SW480 (cell line): ENCODE measurements at regions not wholly inside any gene's neighbourhood (a gene's known extent, or its start where the extent isn't known, plus 50 kb on each side); places are given as distances from the start of the nearest gene placed in this dataset.

Experiments
- DNase-seq: peaks from one replicate; pipeline ENCODE4 v3.0.0-alpha.2; 2016; ENCODE audit warnings: low spot score

- DNase-seq: no peak
Observed at GRCh38 chr4:14636563-14636962, 365.7 kb upstream of the CPEB2 start.

DNA sequence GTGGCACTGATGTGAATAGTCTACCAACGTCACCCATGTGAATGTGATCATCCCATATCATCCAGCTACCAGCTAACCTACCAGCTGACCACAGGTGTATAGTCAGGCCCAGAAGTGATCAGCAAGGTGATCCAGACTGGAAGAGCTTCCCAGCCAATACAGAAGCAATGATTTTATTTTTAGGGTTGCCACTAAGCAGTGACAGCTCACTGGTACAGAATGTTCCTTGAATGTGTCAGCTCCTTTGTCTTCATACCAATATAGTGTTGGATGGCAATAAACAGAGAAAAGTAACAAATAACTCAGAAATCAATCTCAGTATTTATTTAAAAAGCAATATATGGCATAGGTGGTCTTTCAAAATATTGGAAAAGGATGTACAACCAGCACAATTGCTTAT is 361.8 kb upstream of the CPEB2 start:
- DNase-seq: no peak

GRCh38 chr4:14641871-14642270 is 360.4 kb upstream of the CPEB2 start:
- DNase-seq: no peak

GRCh38 chr4:14644580-14645282 is 357.6 kb upstream of the CPEB2 start:
- DNase-seq: no peak

- no peak for DNase-seq
Observed at GRCh38 chr4:14646831-14647230, 355.4 kb upstream of the CPEB2 start.

- DNase-seq: no peak
Observed at GRCh38 chr4:14650127-14650526, 352.2 kb upstream of the CPEB2 start.

- no peak for DNase-seq
Observed at GRCh38 chr4:14652522-14652921, 349.8 kb upstream of the CPEB2 start.

DNA sequence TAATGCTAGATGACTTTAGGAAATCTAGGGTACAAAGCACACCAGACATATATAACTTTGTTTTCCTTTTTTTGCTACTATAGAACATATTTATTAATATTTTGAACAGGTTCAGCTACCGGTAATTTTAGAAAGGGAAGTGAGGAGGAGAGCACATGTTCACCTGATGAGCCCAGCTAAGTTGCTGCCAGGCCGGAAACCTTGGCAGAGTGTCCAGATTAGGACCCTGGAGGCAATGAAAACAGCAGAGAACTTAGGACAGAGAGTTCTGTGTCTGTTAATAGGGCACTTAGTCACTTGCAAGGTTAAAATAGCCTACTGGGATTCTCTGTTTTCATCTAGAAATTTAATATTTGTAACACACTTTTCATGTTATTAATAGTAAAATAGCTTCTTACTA is 348.9 kb upstream of the CPEB2 start:
- no peak for DNase-seq

DNA sequence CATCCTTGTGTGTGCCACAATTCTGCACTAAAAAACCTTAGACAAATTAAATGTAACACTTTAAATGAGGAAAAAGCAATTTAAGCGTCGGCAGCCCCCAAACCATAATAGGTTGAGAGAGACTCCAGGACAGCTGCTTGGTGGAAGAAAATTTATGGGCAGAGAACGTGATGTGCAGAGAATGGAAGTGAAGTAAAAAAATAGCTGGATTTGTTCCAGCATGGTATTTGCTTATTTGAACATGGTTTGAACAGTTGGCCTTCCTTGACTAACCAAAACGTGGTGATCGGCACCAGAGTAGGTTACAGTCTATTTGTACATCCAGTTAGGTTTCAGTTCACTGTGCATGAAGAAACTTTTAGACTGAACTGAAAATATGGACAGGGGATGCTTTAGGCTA is 343.0 kb upstream of the CPEB2 start:
- no peak for DNase-seq

- DNase-seq: no peak
Observed at GRCh38 chr4:14667624-14668151, 334.6 kb upstream of the CPEB2 start.

DNA sequence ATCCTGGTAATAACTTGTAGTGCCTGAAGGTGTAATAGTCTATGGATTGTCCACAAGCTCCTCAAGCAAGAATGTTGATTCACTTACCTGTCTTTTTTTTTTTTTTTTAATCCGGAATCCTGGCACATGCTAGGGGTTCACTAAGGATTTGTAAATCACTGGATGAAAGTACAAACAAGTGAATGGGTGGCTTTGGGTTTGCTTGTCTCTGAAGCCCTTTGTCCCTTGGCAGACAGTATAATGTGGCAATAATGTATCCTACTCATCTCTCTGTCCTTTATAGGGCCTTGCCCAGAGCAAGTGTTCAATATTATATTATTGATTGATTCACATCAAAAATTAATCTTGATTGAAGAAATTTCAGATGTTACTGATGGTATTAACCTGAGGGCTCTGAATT is 334.0 kb upstream of the CPEB2 start:
- DNase-seq: no peak

DNA sequence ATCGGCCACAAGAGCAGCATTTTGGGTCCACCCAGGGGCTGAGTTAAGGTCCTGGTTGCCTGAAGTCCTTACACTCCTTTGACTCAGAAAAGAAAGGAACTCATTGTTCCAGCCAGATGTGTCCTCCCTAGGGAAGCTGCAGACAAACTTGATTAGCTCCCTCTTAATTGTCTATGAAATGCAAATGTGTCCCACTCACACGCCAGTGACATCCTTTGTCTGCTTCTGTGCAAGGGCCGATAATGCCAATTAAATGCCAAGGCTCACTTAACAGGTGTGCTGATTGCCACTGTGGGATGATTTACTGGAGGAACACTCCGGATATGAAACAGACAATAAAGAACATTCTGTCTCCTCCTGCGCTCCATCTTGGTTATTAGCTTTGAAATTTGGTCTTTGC is 332.9 kb upstream of the CPEB2 start:
- DNase-seq: no peak

- DNase-seq: no peak
Observed at GRCh38 chr4:14671146-14671545, 331.1 kb upstream of the CPEB2 start.

DNA sequence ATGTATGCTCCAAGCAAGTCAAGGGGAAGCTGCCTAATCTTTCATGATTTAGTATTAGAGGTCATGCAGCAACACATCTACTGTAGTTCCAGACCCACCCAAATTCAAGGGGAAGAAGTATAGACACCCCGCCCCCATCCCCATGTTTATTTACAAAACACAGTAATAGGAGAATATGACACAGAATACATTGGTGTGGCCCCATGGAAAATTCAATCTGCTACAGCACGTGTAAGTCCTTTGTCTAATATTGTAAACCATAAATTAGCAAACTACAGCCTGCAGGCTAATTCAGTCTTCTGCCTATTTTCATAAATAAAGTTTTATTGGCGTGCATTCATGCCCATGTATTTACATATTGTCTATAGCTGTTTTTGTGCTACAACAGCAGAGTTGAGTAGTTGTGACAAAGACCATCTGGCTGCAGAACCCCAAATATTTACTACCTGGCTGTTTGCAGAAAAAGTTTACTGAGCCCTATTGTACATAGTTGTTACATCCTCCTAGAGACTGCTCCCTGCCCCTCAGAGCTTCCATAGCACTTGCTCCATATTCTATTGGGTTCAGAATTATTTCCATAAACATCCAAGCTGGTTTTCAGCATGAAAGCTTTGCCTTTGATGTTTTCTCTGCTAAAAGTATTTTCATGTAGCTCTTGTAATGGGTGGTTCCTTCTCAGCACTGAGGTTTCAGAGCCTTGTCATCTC is 326.8 kb upstream of the CPEB2 start:
- DNase-seq: no peak

- DNase-seq: no peak
Observed at GRCh38 chr4:14679906-14680305, 322.4 kb upstream of the CPEB2 start.

DNA sequence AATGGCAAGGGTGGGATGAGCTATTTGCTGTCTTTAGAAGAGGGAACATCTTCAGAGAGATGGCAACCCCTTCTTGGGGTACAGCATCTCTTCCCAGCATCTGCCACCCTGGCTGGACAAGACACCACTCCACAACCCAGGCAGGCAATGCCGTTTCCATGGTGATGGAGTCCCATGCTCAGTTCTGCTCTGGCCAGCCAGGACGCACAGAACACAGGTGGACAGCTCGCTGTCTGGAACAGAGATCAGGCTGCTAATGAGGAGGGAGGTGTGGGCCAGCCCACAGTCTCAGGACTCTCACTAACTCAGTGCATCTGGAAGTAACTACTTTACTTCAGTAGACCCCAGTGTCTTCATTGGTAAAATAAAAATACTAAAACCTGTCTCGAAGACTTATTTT is 321.0 kb upstream of the CPEB2 start:
- DNase-seq: no peak

- no peak for DNase-seq
Observed at GRCh38 chr4:14693728-14694127, 308.6 kb upstream of the CPEB2 start.

GRCh38 chr4:14695095-14695845 is 307.0 kb upstream of the CPEB2 start:
- DNase-seq: no peak

GRCh38 chr4:14700083-14700482 is 302.2 kb upstream of the CPEB2 start:
- DNase-seq: no peak

GRCh38 chr4:14700544-14700943 is 301.7 kb upstream of the CPEB2 start:
- no peak for DNase-seq

GRCh38 chr4:14701389-14701788 is 300.9 kb upstream of the CPEB2 start:
- no peak for DNase-seq

- no peak for DNase-seq
Observed at GRCh38 chr4:14701896-14702295, 300.4 kb upstream of the CPEB2 start.

DNA sequence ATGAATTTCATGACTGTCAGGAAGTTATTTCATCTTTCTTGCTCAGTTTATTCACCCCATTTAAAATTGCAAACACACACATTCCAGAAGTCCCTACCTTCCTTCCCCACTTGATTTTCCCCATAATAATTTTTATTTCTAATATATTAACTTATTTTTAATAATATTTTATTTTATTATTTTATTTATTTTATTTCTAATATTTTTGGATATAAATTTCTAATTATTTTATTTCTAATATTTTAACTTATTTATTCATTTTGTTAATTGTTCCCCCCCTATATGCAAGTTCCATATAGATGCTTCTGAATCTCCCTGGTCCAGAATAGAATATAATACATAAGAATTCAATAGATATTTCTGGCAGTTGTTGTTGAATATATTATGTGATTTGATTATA is 293.7 kb upstream of the CPEB2 start:
- no peak for DNase-seq
